ENCODE measurements at regions not wholly inside any gene's neighbourhood (a gene's known extent, or its start where the extent isn't known, plus 50 kb on each side); places are given as distances from the start of the nearest gene placed in this dataset.

DNA sequence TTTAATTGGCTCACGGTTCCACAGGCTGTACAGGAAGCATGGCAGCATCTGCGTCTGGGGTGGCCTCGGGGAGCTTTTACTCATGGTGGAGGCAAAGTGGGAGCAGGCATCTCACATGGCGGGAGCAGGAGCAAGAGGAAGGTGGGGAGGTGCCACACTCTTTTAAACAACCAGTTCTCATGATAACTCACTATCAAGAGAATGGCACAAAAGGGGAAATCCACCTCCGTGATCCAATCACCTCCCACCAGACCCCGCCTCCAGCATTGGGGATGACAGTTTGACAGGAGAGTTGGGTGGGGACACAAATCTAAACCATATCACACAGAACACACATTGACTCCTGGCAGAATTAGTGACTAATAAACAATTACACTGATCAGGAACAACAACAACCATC, 68.6 kb upstream of the ACKR3 start:
- no peak for TF ChIP-seq EZH2 (IDR thresholded peaks at IDR 0.05; ENCODE audit: low read length, missing control alignments)
- TF ChIP-seq, protein P1, sequence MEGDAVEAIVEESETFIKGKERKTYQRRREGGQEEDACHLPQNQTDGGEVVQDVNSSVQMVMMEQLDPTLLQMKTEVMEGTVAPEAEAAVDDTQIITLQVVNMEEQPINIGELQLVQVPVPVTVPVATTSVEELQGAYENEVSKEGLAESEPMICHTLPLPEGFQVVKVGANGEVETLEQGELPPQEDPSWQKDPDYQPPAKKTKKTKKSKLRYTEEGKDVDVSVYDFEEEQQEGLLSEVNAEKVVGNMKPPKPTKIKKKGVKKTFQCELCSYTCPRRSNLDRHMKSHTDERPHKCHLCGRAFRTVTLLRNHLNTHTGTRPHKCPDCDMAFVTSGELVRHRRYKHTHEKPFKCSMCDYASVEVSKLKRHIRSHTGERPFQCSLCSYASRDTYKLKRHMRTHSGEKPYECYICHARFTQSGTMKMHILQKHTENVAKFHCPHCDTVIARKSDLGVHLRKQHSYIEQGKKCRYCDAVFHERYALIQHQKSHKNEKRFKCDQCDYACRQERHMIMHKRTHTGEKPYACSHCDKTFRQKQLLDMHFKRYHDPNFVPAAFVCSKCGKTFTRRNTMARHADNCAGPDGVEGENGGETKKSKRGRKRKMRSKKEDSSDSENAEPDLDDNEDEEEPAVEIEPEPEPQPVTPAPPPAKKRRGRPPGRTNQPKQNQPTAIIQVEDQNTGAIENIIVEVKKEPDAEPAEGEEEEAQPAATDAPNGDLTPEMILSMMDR (conservative IDR thresholded peaks at IDR 0.05 in 1 of 2, IDR thresholded peaks at IDR 0.05 in 1 of 2; ENCODE audit: low read depth in 1 of 2, low read length in 2 of 2) = no peak
- no peak overlapping the region for H2AFZ ChIP-seq (ENCODE audit: low read length)

DNA sequence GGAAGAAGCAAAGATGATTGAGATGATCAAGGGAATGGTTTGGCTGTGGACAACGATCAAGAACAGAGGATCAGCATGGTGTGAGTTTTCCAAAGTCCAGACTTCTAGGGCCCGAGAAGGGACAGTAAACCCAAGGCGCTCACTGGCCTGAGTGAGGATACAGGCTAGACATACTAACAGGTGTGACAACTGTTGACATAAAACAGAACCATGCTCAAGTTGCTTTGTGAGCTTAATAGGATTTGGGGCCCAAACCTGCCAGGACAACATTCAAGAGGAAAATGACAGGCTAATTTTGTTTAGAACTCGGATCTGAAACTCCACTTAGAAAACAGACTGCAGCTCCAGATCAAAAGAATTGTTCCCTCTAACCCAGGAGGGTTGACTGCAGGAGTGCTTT, 68.1 kb upstream of the ACKR3 start:
- Histone ChIP-seq H3K4me1 (ENCODE audit: control insufficient read depth, extremely low read depth, insufficient read depth, low read length) (no peaks in the 10 kb centered on the region), H3K36me3 (ENCODE audit: control insufficient read depth, insufficient read depth, low read length) (no peaks in the 10 kb centered on the region), H3K9me3 (ENCODE audit: control insufficient read depth, insufficient read depth, low read depth, low read length) (no peaks in the 10 kb centered on the region), H3K4me3 (replicated peaks in 1 of 4; ENCODE audit: control extremely low read depth in 1 of 4, insufficient read depth in 1 of 4, low read depth in 3 of 4, low read length in 4 of 4) (no peak overlapping the region), H3K27ac (ENCODE audit: insufficient read depth, low read length) (no peak overlapping the region), H3K79me2 (ENCODE audit: control insufficient read depth, insufficient read depth, low read length) (no peaks in the 10 kb centered on the region), H4K20me1 (ENCODE audit: control insufficient read depth, extremely low read depth, insufficient read depth, low read length) (no peaks in the 10 kb centered on the region), H3K4me2 (ENCODE audit: extremely low read depth, insufficient read depth, low read length) (no peak overlapping the region), H3K27me3 (ENCODE audit: control insufficient read depth, insufficient read depth, low read length) (no peaks in the 10 kb centered on the region), H3K9ac (ENCODE audit: insufficient read depth, low read length) (no peak overlapping the region), H2AFZ (ENCODE audit: low read length) (no peak overlapping the region)
- DNase-seq (ENCODE audit: low read depth in 2 of 2) = no peak
- TF ChIP-seq, protein P1 (conservative IDR thresholded peaks at IDR 0.05 in 1 of 2, IDR thresholded peaks at IDR 0.05 in 1 of 2; ENCODE audit: low read depth in 1 of 2, low read length in 2 of 2) = no peak
- TF ChIP-seq EZH2 (IDR thresholded peaks at IDR 0.05; ENCODE audit: low read length, missing control alignments) = no peak

More for the DNA sequence above, 68.6 kb upstream of the ACKR3 start:
- Histone ChIP-seq H3K4me1 (ENCODE audit: control insufficient read depth, extremely low read depth, insufficient read depth, low read length) (no peaks in the 10 kb centered on the region), H3K4me3 (replicated peaks in 1 of 4; ENCODE audit: control extremely low read depth in 1 of 4, insufficient read depth in 1 of 4, low read depth in 3 of 4, low read length in 4 of 4) (no peak overlapping the region), H3K27ac (ENCODE audit: insufficient read depth, low read length) (no peak overlapping the region), H3K27me3 (ENCODE audit: control insufficient read depth, insufficient read depth, low read length) (no peaks in the 10 kb centered on the region), H3K9me3 (ENCODE audit: control insufficient read depth, insufficient read depth, low read depth, low read length) (no peaks in the 10 kb centered on the region), H3K79me2 (ENCODE audit: control insufficient read depth, insufficient read depth, low read length) (no peaks in the 10 kb centered on the region), H3K36me3 (ENCODE audit: control insufficient read depth, insufficient read depth, low read length) (no peaks in the 10 kb centered on the region), H3K4me2 (ENCODE audit: extremely low read depth, insufficient read depth, low read length) (no peak overlapping the region), H4K20me1 (ENCODE audit: control insufficient read depth, extremely low read depth, insufficient read depth, low read length) (no peaks in the 10 kb centered on the region), H3K9ac (ENCODE audit: insufficient read depth, low read length) (no peak overlapping the region)
- no peak for DNase-seq (ENCODE audit: low read depth in 2 of 2)

DNA sequence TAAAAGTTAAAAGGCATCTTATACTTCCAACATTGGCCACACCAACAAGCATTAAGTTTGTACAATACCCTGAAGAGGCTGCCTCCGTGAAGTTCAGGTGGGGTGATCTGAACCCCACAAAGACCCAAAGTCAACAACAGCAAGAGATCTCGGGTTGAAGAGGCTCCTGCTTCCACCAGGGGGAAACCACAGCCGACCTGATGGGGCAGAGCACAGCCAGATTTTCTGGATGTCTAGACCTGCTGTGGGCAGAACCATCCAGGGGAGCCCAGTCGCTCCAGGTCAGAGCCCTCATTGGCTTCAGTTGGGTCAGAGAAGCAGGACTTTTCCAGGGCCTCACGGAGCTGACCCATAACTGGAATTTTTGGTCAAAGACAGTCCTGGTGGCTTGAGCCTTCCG, 66.5 kb upstream of the ACKR3 start:
- Histone ChIP-seq H2AFZ (ENCODE audit: low read length) (no peak overlapping the region), H3K36me3 (ENCODE audit: control insufficient read depth, insufficient read depth, low read length) (no peaks in the 10 kb centered on the region), H3K9ac (ENCODE audit: insufficient read depth, low read length) (no peak overlapping the region), H3K27ac (ENCODE audit: insufficient read depth, low read length) (no peak overlapping the region), H3K27me3 (ENCODE audit: control insufficient read depth, insufficient read depth, low read length) (no peaks in the 10 kb centered on the region), H4K20me1 (ENCODE audit: control insufficient read depth, extremely low read depth, insufficient read depth, low read length) (no peaks in the 10 kb centered on the region), H3K4me1 (ENCODE audit: control insufficient read depth, extremely low read depth, insufficient read depth, low read length) (no peaks in the 10 kb centered on the region), H3K9me3 (ENCODE audit: control insufficient read depth, insufficient read depth, low read depth, low read length) (no peaks in the 10 kb centered on the region), H3K4me2 (ENCODE audit: extremely low read depth, insufficient read depth, low read length) (no peak overlapping the region), H3K4me3 (replicated peaks in 1 of 4; ENCODE audit: control extremely low read depth in 1 of 4, insufficient read depth in 1 of 4, low read depth in 3 of 4, low read length in 4 of 4) (no peak overlapping the region), H3K79me2 (ENCODE audit: control insufficient read depth, insufficient read depth, low read length) (no peaks in the 10 kb centered on the region)
- DNase-seq (ENCODE audit: low read depth in 2 of 2) = no peak
- TF ChIP-seq, protein P1 (conservative IDR thresholded peaks at IDR 0.05 in 1 of 2, IDR thresholded peaks at IDR 0.05 in 1 of 2; ENCODE audit: low read depth in 1 of 2, low read length in 2 of 2) = peak in 1 of 2 donors; percentile 15
- no peak for TF ChIP-seq EZH2 (IDR thresholded peaks at IDR 0.05; ENCODE audit: low read length, missing control alignments)

All from fibroblast of lung (primary cell).